HG03469 (cell line): ENCODE measurements at regions not wholly inside any gene's neighbourhood (a gene's known extent, or its start where the extent isn't known, plus 50 kb on each side); places are given as distances from the start of the nearest gene placed in this dataset.
"Not testable (repeated sequence)": the region's sequence is repeated elsewhere in the genome, so short reads cannot be mapped to it uniquely, and the experiment has no call there.

Source experiments
- ATAC-seq: cut with Tn5 transposase; IDR thresholded peaks from one replicate; pipeline ENCODE4 v1.9.1; 2021; ENCODE audit warnings: mild to moderate bottlenecking, moderate library complexity, moderate number of reproducible peaks; ENCODE audit not compliant: unreplicated experiment

DNA sequence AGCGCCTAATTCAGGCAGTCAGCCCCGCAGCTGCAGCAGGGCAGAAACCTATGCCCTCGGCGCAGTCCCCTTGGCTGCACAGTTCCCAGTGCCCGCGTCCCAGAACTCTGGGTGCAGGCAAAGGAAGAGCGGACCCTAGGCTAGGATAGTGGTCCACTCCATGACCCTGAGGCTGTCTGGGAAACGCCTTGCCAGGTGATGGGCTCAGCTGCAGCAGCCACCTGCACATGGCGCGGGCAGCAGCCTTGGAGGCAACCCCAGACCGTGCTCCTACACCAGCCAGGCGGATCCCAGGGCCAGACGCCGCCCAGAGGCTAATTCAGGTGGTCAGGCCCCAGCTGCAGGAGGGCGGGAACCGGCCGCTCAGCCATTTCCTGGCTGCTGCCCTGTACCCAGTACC, 83.0 kb downstream of the POTEC start:
- ATAC-seq: not testable (repeated sequence)

DNA sequence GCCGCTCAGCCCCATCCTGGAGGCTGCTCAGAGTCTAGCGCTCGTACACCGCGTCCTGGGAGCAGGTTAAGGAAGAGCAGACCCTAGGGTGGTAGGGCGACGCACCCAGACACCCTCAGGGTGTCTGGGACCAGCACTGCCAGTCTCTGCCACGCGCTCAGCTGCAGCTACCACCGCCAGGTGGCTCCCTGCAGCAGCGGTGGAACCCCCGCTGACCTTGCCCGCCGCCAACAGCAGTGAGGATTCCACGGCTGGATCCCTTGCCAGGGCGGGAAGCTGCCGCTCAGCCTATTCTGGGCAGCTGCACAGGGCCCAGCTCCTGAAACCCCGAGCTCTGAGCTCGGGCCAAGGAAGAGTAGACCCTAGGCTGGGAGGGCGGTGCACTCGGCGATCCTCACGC, 83.6 kb downstream of the POTEC start:
- not testable (repeated sequence) for ATAC-seq

DNA sequence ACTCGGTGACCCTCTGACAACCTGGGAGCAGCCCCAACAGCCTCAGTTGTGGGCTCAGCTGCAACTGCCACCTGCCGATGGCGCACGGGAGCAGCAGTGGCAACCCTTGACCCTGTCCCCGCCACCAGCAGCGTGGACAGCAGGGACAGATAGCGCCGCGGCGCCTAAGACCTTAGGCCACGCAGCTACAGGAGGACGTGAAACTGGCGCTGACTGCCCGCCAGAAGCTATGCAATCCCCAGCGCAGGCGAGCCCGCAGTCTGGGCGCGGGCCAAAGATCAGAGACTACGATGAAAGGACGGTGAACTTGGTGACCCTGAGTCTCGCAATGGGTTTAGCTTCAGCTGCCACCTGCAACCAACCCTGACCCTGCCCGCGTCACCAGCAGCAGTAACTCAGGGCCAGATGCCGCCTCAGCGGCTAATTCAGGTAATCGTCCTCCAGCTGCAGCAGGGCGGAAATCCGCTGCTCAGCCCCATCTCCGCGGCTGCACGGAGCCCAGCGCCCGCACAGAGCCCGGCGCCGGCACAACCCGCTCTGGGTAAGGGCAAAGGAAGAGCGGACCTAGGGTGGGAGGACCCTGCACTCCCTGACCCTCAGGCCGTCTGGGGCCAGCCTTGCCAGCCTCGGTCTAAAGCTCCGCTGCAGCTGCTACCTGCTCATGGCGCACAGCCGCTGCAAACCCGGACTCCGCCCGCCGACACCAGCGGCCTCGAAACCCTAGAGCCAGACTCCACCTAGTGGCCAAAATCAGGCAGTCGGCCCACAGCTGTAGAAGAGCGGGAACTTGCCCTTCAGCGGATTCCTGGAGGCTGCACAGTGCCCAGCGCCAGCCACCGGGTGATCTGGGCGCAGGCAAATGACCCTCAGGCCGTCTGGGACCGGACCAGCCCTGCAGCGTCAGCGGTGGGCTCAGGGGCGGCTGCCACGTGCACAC, 85.1 kb downstream of the POTEC start:
- not testable (repeated sequence) for ATAC-seq

DNA sequence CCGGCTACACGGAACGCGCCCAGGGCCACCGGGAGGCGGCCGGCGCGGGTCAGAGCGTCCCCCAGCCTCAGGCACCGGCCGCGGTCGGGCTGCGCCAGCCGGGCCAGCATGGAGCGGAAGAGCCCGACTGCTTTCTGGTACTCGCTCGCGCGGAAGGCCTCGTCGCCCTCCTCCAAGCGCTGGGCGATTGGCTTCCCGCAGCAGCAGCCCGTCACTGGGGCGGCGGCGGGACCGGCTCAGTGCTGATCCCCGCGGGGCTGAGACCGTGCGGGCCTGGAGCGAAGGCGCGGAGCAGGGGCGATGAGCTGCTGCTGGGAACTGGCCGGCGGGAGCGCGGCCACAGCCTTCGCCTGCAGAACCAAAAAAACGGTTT, 92.8 kb downstream of the POTEC start:
- ATAC-seq: not testable (repeated sequence)

DNA sequence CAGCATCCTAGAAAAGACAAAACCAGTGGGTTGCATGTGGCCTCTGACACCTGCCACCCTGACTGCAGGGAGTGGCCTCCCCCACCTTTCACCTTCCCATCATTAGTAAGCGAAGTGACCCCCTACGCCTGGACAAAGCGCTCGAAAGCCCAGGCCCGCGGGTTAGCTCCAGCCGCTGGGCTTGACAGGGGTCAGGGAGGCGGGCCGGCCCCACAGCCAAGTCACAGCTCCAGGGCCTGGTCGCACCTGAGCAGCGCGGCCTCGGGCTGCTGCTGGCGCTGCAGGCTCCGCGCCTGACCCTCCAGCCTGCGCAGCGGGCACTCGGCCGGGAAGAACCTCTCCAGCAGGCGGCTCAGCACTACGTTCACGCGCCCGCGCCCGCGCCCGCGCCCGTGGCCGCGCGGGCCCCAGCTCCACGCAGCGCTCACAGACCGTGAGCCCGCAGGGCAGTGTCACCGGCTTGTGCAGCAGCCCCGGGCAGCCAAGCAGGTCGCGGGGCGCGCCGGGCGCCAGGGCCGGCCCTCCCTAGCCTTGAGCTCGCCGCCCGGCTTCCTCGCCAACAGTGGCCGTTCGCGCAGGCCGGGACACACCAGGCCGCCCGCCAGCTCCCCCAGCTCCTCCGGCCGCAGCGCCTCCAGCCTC, 93.3 kb downstream of the POTEC start:
- ATAC-seq: not testable (repeated sequence)

DNA sequence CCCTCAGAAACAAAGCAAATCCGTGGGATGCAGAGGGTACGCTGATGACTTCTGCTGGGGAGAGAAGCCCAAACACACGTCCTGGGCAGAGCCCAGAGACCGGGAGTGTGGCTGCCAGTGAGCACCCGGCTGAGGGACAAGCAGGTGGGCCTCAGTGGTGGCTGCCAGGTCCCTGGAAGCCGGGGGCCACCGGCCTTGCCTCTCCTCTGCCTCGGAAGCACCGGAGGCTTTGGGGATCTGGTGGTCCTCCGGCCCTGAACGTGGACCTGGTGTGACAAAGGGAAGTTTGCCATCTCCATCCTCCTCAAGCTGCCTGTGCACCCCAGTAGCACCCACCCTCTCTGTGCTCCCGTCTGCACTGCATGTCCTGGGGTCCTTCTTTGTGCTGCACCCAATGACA, 94.3 kb downstream of the POTEC start:
- not testable (repeated sequence) for ATAC-seq

DNA sequence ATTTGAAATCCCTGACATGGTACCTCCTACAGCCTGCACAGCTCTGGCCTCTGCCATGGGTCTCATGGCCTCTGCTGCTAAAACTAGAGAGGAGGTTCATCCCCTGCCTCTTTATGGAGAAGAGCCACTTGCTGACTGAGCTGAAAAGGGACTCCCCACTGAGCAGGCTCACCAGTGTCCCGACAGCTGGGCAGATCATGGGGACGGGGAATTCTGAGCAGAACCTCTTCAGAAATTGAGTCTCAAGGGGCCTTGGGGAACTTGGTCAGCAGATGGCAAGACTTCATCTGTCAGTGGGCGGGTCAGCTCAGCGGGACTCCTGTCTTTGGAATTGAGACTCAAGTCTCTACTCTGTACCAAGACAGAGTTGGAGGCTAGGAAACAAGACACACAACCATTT, 95.7 kb downstream of the POTEC start:
- not testable (repeated sequence) for ATAC-seq

DNA sequence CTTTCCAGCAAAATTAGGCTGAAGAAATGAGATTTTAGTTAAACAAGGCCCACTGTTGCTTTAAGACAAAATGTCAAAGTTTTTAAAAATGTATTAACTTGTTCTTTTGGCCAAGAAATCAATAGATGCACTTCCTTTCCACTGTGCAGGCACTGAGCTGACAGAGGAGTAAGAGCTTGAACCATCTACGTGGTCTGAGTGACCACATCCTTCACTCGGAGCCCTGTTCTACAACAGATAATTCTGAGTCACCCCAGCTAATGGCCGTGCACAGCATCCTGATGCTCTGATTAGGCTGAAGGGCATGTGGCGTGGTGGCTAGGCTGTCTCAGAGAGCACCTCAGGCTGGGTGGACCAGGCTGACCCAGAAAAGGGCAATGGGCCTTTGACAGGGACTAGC, 107.9 kb downstream of the POTEC start:
- not testable (repeated sequence) for ATAC-seq

DNA sequence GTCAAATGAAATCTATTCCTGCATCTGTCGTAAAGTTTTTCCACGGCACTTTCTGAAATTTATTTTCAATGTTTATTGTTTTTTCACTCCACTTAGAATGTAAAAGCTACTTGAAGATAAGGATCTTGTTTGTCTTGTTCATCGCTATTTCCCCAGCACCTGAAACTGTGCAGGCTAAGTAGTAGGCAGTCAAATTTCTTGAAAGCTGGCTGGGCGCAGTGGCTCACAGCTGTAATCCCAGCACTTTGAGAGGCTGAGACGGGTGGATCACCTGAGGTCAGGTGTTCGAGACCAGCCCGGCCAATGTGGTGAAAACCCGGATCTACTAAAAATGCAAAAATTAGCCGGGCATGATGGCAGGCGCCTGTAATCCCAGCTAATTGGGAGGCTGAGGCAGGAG, 111.0 kb downstream of the POTEC start:
- not testable (repeated sequence) for ATAC-seq

DNA sequence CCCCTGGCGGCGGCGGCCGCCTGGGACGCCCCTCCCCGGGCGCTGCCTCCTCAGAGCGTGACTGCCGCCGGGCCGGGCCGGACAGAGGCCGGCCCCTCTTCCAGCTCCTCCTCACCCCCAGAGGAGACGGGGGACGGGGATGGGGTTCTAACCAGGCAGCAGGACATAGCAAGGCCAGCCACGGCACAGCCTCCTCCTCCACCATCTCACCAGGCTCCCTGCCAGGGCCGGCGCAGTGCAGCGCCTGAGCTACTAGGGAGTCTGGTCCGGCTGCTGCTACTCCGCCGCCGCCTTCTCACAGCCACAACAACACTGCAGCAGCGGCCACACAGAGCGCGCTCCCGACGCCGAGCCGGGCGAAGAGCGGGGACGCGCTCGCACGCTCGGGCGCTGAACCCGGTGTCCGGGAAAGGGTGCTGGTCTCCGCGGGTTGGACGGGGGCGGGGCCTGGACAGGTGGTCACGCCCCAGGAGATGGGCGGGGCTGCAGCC, 112.3 kb downstream of the POTEC start:
- ATAC-seq: not testable (repeated sequence)

DNA sequence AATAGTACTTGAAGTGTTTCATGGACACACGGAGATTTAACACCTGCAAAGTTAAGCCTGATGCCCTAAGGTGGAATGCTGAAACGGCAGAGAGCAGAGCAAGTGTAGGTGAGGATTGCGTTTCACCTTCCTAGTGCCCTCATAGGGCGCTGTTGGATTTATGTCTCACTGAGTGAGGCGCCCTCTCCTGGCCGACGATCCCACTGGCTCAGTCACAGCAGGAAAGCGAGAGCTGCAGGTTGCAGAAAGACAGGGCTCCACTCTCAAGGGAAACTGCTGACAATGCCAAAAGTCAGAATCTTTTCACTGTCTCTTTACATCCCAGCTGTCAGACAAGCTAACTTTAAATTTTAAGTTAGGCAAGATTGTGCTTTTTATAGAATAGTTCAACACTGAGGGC, 127.6 kb downstream of the POTEC start:
- ATAC-seq: not testable (repeated sequence)

DNA sequence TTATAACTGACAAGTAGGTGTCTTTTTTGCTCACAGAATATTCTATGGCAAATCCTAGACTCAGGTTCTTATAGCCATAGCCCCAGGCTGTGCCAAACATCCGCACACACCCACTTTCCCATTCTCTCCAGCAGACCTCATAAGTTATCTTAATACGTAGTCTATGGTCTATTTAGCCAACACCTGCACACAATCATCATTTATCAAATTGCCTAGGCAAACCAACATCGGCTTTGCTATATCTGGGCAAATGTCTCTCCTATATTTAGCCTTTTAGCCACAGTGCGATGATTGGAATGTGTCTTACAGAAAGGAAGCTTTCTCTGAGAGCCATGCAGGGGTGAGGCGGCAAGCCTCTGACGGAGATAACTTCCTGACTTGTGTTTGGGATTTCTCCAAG, 128.0 kb downstream of the POTEC start:
- ATAC-seq: not testable (repeated sequence)

DNA sequence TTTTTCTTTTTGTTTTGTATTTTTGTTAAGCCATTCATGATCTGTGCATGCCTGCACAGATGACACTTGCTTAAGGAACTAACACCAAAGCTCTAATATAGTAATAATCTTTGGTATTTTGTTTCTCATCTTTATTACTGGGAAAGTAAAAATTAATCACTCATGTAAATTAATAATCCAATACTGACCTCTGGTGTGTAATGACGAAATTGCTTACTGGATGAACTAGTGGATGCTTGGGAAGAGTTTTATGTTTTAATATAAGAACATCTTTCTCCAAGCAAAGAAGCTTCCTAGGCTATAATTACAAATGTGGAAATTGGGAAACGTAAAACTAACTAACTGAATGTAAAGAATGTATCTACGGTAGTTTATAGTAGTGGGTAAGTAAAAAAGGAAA, 147.9 kb downstream of the POTEC start:
- not testable (repeated sequence) for ATAC-seq

DNA sequence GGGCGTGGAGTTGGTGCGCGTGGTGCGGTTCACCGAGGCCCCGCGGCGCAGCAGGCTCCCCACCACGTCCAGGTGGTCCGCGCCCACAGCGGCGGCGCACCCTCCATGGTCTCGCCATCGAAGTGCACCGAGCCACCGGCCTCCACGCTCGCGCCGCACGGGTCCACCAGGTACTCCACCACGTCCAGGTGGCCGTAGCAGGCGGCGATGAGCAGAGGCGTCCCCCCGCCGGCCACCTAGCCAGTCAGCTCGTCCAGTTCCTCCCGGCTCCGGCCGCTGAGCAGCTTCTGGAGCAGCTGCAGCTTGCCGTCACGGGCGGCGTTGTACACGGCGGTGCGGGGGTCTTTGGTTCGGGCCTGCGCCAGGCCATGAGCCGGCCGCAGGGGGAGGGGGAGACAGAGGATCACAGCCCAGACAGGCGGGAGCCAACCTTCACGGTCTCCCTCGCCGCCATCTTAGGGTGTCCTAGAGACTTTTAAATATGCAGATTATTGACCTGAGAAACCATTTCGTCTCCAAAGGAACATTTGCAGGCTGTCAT, 149.8 kb downstream of the POTEC start:
- not testable (repeated sequence) for ATAC-seq

DNA sequence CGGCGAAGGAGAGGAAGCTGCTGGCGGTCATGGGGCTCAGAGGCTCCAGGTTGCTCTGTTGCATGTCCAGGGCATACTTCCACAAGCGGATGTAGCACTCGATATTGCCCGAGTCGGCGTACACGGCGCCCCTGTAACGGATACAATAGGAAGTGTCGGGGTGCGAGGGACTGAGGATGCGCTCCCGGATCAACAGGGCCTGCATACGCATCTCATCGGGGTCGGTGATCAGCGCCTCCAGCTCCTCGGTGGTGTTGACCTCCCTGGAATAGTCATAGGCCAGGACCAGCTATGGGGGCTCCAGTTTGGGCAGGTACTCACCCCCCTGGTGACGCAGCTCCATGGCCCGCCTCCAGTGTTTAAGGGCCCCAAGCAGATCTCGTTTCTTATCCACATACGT, 150.8 kb downstream of the POTEC start:
- ATAC-seq: not testable (repeated sequence)

DNA sequence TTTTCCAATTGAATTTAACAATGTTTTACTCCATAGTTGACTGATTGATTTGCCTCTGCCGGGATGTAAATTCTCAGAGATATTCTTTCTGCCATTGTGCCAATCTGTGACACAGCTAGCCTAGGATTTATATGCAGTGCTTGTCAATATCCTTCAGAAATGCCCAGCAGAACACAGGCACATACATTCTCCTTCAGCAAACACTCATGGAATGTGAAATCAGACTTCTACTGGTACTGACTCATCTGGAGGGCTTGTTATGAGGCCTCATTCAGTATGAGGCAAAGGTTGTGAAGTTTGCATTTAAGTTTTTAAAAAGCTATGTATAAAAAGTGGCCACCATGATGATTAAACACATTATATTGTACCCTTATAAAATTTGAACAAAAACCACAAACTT, 158.4 kb downstream of the POTEC start:
- not testable (repeated sequence) for ATAC-seq

DNA sequence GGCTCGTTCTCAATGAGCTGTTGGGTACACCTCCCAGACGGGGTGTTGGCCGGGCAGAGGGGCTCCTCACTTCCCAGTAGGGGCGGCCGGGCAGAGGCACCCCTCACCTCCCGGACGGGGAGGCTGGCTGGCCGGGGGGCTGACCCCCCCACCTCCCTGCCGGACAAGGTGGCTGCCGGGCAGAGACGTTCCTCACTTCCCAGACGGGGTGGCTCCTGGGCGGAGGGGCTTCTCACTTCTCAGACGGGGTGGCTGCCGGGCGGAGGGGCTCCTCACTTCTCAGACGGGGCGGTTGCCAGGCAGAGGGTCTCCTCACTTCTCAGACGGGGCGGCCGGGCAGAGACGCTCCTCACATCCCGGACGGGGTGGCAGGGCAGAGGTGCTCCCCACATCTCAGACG, 160.7 kb downstream of the POTEC start:
- not testable (repeated sequence) for ATAC-seq

DNA sequence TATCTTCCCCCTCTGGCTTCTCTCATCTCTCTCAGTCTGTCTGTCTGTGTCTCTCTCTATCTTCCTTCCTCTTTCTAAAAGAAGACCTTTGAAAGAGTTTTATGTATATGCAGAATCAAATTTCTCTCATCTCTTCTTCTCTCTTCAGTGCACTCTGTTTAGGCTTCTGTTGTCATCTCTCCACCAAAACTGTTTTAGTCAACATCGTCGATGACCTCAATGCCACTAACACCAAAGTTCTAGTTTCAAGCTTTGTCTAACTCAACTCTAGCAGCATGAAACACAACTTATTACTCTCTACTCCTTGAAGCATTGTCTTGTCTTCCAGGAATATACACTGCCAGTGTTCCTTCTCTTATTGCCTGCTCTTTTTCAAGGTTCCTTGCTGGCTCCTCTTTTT, 163.9 kb downstream of the POTEC start:
- ATAC-seq: not testable (repeated sequence)

DNA sequence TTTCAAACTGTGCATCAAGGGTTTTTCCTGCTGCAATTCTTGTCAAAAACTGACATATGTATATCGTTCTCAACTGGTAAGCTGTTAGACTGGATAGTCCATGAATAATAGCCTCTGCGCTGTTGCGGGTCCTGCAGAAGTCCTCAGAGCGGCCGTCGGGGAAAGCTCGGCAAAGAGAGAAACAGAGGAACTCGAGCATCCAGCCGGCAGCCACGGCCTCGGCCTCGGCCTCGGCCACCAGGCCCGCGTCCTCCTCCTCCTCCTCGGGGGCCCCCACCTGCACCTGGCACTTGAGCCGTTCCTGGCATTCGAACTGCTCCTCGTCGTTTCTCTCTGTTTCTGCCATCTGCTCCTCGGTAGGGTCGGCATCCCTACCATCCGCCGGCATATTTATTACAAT, 165.0 kb downstream of the POTEC start:
- ATAC-seq: not testable (repeated sequence)

DNA sequence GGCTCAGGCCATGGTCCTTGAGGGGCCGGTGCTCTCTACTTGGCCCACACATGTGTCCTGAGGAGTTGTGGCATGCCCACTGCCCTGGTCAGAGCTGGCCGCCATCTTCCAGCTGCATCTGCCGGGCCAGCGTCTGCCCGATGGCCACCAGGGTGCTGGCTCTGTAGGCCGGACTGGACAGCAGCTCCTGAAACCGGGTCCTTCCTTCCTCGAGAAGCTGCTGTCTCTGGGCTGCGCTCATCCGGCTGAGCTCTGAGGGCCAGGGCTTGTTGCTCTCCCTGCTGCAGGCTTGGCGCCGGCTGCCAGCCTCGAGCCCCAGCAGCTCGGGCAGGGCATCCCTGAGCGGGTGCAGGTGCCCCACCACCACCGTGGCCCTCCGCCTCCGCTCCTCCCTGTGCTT, 182.1 kb downstream of the POTEC start:
- ATAC-seq: not testable (repeated sequence)

DNA sequence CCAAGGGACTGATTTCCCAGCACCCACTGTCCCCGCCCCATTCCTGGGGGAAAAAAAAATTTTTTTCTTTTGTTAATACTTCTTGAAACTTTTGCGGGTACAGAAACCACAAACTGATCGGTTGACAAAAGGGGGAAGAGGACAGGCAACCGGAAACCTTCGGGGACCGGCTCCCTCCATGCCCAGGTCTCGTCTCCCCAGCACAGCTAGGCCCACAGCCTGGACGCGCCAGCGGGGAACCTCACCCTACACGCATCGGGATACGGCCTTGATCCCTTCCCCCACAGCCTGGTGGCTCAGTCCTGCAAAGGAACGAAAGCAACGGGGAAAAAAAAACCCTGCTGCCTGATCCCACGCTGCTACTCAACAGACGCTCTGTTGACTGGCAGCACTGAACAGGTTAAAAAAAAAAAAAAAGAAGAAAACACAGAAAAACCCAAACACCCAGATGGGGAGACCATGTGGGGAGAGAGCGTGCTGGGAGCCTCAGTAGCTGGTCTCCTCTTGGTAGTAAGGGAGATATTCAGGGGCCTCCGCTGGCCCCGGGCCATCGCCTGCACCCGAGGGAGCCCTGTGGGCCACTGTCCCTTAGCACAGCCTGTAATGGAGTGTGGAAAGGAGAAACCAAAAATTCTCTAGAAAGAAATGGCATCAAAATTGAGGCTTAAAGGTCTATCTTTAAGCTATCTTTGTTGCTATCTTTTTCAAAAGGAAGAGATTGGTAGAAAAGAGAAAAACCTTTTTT, 185.7 kb downstream of the POTEC start:
- not testable (repeated sequence) for ATAC-seq
